GM13976 (cell line): ENCODE measurements at regions not wholly inside any gene's neighbourhood (a gene's known extent, or its start where the extent isn't known, plus 50 kb on each side); places are given as distances from the start of the nearest gene placed in this dataset.
"Not testable (repeated sequence)": the region's sequence is repeated elsewhere in the genome, so short reads cannot be mapped to it uniquely, and the experiment has no call there.

Source experiments
- DNase-seq: peaks from one replicate; pipeline ENCODE4 v3.0.0; 2012; ENCODE audit warnings: low spot score
- CTCF ChIP-seq: IDR thresholded peaks from 2 replicates; pipeline ENCODE4 v1.5.1; 2012; ENCODE audit warnings: borderline replicate concordance, mild to moderate bottlenecking; ENCODE audit not compliant: insufficient read depth; ENCODE audit errors: extremely low read depth, missing control alignments, control extremely low read depth
- in situ Hi-C: fragments of 300-500 bp; cut with MboI; formaldehyde crosslinking; loops from one replicate; pipeline ENCODE4 v1.12.0; 2022; ENCODE audit warnings: low sequenced_read_pairs, mixed read lengths, inconsistent platforms; ENCODE audit not compliant: unreplicated experiment

DNA sequence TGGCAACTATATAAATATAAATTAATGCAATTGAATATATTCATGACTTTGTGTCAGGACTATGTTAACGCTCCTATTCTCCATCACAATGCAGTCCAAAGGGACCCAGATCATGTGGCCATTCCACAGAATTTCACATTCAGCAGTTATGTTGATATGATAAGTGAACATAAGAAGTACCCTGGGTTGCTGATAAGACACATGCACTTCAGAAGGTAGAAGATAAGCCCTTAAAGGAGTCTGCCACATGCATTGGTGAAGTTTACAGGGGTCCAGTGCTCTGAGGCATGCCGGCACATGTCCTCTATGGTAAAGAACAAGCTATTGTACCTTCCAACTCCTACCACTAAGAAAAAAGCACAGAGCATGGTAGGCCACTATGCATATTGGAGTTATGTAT, 76.4 kb downstream of the PHAX start:
- no peak for TF ChIP-seq CTCF
- no peak for DNase-seq
- in situ Hi-C loops, result loop anchor here (5.0 to 10.0 kb wide), 2 partner anchors 35 to 108 kb away; no protein-coding TSS in a partner anchor

DNA sequence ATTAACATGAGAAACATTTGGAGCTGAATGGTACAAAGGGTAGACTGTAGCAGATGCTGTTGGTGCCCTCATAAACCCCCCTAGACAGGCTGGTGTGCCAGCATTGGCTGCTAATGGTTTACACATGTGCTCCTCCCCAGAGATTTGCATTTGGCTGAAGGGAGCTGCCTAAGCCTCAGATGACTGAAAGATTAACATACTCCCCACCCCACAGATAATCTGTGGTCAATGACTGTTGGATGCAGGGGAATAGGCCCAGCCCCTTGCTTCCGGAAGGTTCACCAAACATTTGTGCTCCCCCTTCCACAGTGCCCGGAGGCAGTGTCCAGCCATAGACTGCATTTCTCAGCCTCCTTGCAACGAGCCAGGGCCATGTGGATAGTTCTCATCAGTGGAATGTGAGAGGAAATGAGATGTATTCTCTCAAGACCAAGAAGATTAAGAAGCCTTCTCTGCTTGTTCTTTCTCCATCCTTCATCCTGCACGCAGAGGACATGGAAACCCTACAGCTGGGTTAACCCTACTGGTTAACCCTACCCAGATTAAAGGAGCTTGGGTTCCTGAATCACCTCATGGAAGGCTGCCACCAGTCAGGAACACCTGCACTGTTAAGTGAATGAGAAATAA, 79.6 kb downstream of the PHAX start:
- in situ Hi-C loops, result no loop called here
- peak; percentile 36 for DNase-seq
- TF ChIP-seq CTCF, result no peak

DNA sequence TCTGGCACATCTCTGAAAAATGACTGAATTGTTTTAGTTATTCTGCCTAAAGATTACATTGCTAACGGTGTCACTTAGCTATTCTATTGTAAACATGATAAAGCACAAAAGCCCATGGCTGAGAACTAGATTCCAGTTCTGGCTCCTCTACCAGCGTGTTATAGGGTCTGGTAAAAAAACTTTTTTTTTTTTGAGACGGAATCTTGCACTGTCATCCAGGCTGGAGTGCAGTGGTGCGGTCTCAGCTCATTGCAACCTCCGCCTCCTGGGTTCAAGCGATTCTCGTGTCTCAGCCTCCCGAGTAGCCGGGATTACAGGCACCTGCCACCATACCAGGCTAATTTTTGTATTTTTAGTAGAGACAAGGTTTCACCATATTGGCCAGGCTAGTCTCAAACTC, 80.6 kb downstream of the PHAX start:
- in situ Hi-C loops, DNase-seq: not testable (repeated sequence)

DNA sequence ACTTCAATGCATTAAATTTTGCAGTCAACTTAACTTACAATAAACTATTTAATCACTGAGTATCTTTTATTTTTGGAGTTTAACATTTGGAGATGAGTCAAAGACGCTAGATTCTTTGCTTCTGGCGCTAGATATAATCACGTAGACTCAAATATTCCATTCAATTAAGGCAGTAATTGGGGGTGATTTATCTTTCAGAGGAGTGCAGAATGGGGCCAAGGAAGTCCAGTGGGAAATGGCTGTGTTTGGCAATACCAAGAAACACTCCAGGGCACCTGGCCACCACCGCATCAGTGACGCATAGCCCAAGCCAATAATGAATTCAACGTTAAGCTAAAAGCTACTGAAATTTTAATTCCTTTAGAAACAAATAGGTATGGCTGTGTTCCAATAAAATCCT, 81.2 kb downstream of the PHAX start:
- in situ Hi-C loops, result no loop called here
- no peak for TF ChIP-seq CTCF
- no peak for DNase-seq

GRCh38 chr5:126682856-126683255, 82.1 kb downstream of the PHAX start:
- in situ Hi-C loops, result no loop called here
- TF ChIP-seq CTCF, result no peak
- DNase-seq, result no peak

DNA sequence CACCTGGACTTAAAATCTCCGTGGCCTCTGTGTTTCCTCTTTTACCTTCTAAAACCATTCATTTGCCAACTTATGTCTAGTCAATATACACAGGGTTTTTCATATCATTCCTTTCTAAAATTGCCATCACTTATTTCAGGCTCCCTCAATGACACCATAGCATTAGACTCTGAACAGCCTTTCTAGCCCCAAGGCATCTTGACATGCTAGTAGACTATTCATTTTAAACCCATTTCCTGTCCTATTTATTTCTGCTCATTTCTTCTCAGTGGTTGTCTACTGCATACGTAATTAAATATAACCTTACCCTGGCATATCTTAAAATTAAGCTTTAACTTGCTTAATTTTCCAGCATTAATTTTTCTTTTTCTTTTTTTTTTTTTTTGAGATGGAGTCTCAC, 83.2 kb downstream of the PHAX start:
- no peak for TF ChIP-seq CTCF
- in situ Hi-C loops, result no loop called here
- no peak for DNase-seq

DNA sequence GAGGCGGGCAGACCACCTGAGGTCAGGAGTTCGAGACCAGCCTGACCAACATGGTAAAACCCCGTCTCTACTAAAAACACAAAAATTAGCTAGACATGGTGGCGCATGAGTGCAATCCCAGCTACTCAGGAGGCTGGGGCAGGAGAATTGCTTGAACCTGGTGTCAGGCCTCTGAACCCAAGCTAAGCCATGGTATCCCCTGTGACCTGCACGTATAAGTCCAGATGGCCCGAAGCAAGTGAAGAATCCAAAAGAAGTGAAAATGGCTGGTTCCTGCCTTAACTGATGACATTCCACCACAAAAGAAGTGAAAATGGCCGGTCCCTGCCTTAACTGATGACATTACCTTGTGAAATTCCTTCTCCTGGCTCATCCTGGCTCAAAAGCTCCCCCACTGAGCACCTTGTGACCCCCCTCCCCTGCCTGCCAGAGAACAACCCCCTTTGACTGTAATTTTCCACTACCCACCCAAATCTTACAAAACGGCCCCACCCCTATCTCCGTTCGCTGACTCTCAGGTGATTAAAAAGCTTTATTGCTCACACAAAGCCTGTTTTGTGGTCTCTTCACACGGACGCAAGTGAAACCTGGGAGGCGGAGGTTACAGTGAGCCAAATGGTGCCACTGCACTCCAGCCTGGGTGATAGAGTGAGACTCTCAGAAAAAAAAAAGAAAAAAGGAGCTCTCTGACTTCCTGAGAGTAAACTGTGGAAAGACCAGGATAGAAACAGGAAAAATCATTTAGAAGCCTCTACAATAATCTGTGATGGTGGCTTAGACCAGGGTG, 84.1 kb downstream of the PHAX start:
- in situ Hi-C loops, DNase-seq: not testable (repeated sequence)

DNA sequence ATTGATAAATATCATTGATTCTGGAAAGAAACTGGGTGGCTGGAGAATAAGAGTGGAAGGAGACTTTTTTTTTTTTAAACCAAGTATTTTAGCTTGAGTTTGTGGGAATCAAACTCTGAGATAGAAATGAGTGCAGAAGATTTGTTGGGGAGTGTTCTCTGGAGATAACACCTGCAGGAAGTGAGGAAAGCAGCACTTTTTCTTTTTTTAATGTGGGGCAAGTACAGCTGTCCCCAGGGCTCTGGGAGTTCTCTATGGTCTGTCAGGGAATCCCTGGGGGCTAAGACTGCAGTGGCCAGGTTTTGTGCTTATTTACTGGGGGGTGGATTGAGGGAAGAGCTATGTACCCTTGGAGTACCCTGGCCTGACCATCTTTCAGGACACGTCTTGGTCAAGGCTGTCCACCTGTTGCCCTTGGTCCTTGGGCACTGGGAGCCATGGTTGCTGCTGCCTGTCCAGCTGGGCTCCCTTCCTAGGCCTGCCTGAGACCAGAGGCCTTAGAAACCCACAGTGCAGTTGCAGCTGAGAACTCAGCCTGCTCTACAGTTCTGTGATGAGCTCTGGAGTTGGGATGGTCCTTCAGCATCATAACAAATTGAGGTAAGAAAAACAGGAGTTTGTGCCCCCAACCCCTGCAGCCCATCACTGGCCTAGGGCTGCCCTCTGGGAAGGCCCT, 85.8 kb downstream of the PHAX start:
- TF ChIP-seq CTCF, result no peak
- in situ Hi-C loops, result no loop called here
- peak; percentile 24 for DNase-seq
